ENCODE measurements at regions not wholly inside any gene's neighbourhood (a gene's known extent, or its start where the extent isn't known, plus 50 kb on each side); places are given as distances from the start of the nearest gene placed in this dataset.

DNA sequence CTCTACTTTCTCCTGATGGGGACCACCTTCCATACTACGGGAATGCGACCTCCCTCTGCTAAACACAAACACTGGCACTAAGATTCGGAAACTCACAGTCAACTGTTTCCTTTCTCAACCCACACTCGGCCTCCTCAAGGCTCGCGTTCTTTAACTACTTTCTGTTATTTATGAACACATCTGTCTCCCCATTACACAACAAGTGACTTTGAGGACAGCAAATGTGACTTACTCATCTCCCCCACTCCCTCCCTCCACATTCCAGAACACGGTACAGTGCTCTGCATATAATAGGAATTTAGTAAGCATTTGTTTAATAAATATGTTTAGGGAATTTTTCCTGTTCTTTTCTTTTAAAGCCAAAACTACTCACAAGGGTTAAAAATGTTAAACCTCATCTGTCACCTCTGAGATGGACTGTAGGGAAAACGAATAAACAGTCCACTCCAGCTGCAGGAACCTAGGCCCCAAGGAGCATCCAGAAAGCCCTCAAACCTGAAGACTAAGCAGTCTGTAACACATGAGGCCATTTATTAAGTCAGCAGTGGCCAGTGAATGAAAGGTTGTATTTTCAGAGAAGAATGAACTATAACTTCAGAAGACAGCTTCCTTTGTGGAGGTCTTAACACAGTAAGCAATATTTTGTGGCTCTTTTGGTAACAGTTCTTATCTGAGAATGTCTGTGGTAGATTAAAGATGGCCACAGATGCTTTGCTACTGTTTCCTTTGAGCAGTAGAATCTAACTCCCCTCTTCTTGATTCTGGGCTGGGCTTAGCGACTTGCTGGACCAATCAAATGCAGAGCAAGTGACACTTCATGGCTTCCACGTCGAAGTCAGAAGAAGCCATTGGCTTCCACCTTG, 209.6 kb upstream of the DTNBP1 start:
- H3K4me1 ChIP-seq, result no peaks in the 10 kb centered on the region
- no peak for DNase-seq (ENCODE audit: low spot score in 2 of 2)
- TF ChIP-seq POLR2A (IDR thresholded peaks at IDR 0.05) (no peak), POLR2AphosphoS5 (IDR thresholded peaks at IDR 0.05) (no peak)
- TF ChIP-seq, protein P1, sequence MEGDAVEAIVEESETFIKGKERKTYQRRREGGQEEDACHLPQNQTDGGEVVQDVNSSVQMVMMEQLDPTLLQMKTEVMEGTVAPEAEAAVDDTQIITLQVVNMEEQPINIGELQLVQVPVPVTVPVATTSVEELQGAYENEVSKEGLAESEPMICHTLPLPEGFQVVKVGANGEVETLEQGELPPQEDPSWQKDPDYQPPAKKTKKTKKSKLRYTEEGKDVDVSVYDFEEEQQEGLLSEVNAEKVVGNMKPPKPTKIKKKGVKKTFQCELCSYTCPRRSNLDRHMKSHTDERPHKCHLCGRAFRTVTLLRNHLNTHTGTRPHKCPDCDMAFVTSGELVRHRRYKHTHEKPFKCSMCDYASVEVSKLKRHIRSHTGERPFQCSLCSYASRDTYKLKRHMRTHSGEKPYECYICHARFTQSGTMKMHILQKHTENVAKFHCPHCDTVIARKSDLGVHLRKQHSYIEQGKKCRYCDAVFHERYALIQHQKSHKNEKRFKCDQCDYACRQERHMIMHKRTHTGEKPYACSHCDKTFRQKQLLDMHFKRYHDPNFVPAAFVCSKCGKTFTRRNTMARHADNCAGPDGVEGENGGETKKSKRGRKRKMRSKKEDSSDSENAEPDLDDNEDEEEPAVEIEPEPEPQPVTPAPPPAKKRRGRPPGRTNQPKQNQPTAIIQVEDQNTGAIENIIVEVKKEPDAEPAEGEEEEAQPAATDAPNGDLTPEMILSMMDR (IDR thresholded peaks at IDR 0.05), result no peak
- no peak overlapping the region for H3K4me3 ChIP-seq
- no peaks in the 10 kb centered on the region for H3K9me3 ChIP-seq
- no peaks in the 10 kb centered on the region for H3K36me3 ChIP-seq
- intact Hi-C loops (cut with DNase I; ENCODE audit: low total_unique reads), result no loop called here
- H3K27ac ChIP-seq, result peak overlapping the region in 1 of 2 donors; percentile 8
- H3K27me3 ChIP-seq, result no peaks in the 10 kb centered on the region

DNA sequence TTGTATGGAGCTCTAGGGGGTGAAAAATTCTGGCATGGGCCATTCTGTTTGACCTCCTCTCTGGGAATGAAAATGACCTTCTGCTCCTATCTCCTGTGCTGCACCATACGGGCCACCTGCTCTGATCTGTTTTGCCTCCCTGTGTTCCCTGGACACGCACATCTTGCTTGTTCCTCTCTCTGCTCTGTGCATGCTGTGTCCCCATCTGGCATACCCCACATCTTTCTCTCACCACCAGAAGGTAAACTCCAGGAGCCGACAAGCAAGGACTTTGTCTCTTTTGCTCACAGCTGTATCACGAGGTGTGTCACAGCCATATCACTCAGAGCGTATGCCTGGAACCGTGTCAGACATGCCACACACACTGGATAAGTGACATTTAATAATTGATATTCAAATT, 208.4 kb upstream of the DTNBP1 start:
- H3K27ac ChIP-seq, result no peak overlapping the region
- no peak overlapping the region for H3K4me3 ChIP-seq
- no peaks in the 10 kb centered on the region for H3K4me1 ChIP-seq
- intact Hi-C loops (cut with DNase I; ENCODE audit: low total_unique reads), result no loop called here
- no peaks in the 10 kb centered on the region for H3K9me3 ChIP-seq
- no peaks in the 10 kb centered on the region for H3K36me3 ChIP-seq
- DNase-seq (ENCODE audit: low spot score in 2 of 2), result no peak
- H3K27me3 ChIP-seq, result no peaks in the 10 kb centered on the region
- TF ChIP-seq POLR2A (IDR thresholded peaks at IDR 0.05) (no peak), POLR2AphosphoS5 (IDR thresholded peaks at IDR 0.05) (no peak)

DNA sequence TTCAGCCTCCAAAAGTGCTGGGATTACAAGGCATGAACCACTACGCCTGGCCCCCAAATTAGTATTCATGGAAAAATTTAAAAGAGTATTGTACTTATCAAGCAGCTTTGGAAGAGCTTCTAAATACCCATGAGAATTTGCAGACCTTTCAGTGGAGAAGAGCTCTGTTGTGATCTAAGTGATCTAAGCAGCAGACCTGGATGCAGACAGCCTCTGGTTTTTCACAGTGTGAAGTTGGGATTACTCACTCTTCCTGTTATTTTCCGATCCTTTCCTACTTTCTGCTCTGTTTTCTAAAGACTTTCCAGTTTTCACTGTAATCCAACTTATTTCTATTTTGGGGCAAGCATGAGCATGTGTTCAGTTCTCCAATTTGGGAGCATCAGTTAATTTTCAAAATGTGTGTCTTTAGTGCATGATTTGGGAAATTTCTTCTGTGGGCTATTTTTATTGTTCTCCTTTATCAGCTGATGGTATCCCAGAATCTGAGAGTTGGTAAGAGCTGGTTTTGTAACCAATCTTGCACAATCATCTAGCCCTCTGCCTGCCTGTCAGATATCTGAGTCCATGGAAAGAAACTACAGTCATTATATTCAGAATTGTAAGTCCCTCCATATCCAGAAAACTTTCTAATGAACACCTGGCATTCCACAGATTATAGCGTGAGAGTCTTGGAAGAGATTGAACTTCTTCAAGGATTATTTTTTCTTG, 207.7 kb upstream of the DTNBP1 start:
- H3K27ac ChIP-seq, result peak overlapping the region in 1 of 2 donors; percentile 23

DNA sequence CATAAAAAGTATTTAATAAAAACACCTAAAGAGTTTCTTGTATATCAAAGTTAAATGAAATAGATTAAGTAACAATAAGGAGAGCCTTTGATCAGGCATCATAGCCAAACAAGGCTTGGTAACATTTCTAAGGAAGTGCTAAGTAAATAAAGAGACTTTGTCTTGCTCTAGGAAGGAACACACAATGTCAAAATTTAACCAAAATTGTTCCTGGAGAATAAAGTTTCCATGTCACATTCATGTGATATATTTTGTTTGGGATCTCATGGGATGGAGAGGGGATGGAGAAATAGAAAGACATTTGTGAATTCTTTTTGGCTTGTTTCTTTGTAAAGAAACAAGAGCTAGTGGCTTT, 201.9 kb upstream of the DTNBP1 start:
- Histone ChIP-seq H3K9me3 (no peaks in the 10 kb centered on the region), H3K4me1 (no peaks in the 10 kb centered on the region), H3K27me3 (no peaks in the 10 kb centered on the region), H3K4me3 (no peak overlapping the region), H3K36me3 (no peaks in the 10 kb centered on the region), H3K27ac (no peak overlapping the region)
- intact Hi-C loops (cut with DNase I; ENCODE audit: low total_unique reads), result no loop called here
- TF ChIP-seq, protein P1 (IDR thresholded peaks at IDR 0.05), result no peak
- TF ChIP-seq POLR2A (IDR thresholded peaks at IDR 0.05) (no peak), POLR2AphosphoS5 (IDR thresholded peaks at IDR 0.05) (no peak)
- no peak for DNase-seq (ENCODE audit: low spot score in 2 of 2)

More for the DNA sequence above, 207.7 kb upstream of the DTNBP1 start:
- no peaks in the 10 kb centered on the region for H3K9me3 ChIP-seq
- TF ChIP-seq POLR2A (IDR thresholded peaks at IDR 0.05) (no peak), POLR2AphosphoS5 (IDR thresholded peaks at IDR 0.05) (no peak)
- TF ChIP-seq, protein P1 (IDR thresholded peaks at IDR 0.05), result no peak
- no peaks in the 10 kb centered on the region for H3K4me1 ChIP-seq
- no peak overlapping the region for H3K4me3 ChIP-seq
- H3K27me3 ChIP-seq, result no peaks in the 10 kb centered on the region
- H3K36me3 ChIP-seq, result no peaks in the 10 kb centered on the region
- no peak for DNase-seq (ENCODE audit: low spot score in 2 of 2)
- intact Hi-C loops (cut with DNase I; ENCODE audit: low total_unique reads), result no loop called here

DNA sequence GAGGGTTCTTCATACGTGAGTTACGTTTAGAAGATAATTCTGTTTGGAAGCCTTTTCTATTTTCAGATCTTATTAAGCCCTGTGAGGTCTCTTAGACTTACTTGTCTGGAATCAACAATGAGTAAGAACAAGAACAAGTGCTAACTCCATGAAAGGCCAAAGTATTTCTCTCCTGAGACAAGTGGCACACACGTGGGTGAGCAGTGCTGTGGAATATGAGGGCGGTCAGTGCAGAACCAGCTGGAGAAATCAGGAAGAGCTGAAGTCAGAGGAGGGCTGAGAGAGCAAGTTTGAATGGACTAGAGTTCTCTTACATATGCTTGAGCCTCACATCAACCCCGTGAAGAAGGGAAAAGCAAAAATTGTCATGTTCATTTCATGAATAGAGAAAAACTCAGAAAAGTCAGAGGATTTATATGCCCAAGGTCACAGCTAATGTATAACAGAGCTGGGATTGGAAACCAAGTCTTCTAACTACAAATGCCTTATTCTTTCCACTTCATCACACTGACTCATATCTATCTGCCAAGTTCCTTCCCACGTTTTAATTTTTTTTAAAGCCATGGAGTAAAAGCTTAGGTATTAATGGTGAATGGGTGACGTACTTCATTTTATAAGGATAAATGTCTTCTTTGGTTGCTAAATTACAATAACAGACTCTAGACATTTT, 201.3 kb upstream of the DTNBP1 start:
- no peak overlapping the region for H3K4me3 ChIP-seq
- no peak for DNase-seq (ENCODE audit: low spot score in 2 of 2)
- H3K27ac ChIP-seq, result no peak overlapping the region
- TF ChIP-seq POLR2A (IDR thresholded peaks at IDR 0.05), result no peak
- TF ChIP-seq, protein P1 (IDR thresholded peaks at IDR 0.05), result no peak
- TF ChIP-seq POLR2AphosphoS5 (IDR thresholded peaks at IDR 0.05), result no peak
- H3K27me3 ChIP-seq, result no peaks in the 10 kb centered on the region
- H3K9me3 ChIP-seq, result no peaks in the 10 kb centered on the region
- intact Hi-C loops (cut with DNase I; ENCODE audit: low total_unique reads), result no loop called here
- no peaks in the 10 kb centered on the region for H3K36me3 ChIP-seq
- H3K4me1 ChIP-seq, result no peaks in the 10 kb centered on the region

All from breast epithelium (tissue), 4 donors.